Neural crest cell (in vitro differentiated cells): ENCODE measurements at regions not wholly inside any gene's neighbourhood (a gene's known extent, or its start where the extent isn't known, plus 50 kb on each side); places are given as distances from the start of the nearest gene placed in this dataset.

ENCODE experiments used
- DNase-seq: peaks from one replicate; pipeline ENCODE4 v3.0.0; 2021; ENCODE audit warnings: low read depth, mixed read lengths, low spot score
- H3K27ac Mint-ChIP-seq: one replicate; pipeline ENCODE4 v1.8.0; 2021; ENCODE audit warnings: mild to moderate bottlenecking, mixed read lengths; ENCODE audit not compliant: unreplicated experiment
- H3K27me3 Mint-ChIP-seq: 2 replicates; pipeline ENCODE4 v1.8.0; 2021; ENCODE audit warnings: low read depth, mild to moderate bottlenecking, mixed read lengths
- H3K36me3 Mint-ChIP-seq: 2 replicates; pipeline ENCODE4 v1.8.0; 2021; ENCODE audit warnings: low read depth, mild to moderate bottlenecking, mixed read lengths
- H3K4me1 Mint-ChIP-seq: 2 replicates; pipeline ENCODE4 v1.8.0; 2021; ENCODE audit warnings: mixed read lengths
- H3K4me3 Mint-ChIP-seq: one replicate; pipeline ENCODE4 v1.8.0; 2021; ENCODE audit warnings: mild to moderate bottlenecking, mixed read lengths
- H3K9me3 Mint-ChIP-seq: 2 replicates; pipeline ENCODE4 v1.8.0; 2021; ENCODE audit warnings: mixed read lengths
- TF ChIP-seq, protein P1 (sequence below): fragments of 200-600 bp; sonication (generic); conservative IDR thresholded peaks from 2 replicates; pipeline ENCODE4 v1.5.0; 2021; ENCODE audit warnings: antibody characterized with exemption, mild to moderate bottlenecking

DNA sequence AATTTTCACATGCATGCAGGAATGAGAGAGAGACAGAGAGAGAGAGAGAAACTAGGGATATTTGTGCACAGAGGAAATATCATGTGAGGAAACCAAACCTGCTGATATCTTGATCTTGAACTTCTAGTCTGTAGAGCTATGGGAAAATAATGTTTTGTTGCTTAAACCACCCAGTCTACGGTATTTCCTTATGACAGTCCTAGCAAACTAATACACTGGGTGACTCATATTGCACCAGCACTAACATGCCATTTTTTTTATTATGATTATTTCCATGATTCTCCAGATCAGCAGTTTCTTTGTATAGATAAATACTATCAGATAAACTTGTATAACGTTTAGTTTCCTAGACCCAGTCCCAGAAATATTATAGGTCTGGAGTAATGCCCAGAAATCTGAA, 1259.0 kb downstream of the ZPLD1 start:
- TF ChIP-seq, protein P1, sequence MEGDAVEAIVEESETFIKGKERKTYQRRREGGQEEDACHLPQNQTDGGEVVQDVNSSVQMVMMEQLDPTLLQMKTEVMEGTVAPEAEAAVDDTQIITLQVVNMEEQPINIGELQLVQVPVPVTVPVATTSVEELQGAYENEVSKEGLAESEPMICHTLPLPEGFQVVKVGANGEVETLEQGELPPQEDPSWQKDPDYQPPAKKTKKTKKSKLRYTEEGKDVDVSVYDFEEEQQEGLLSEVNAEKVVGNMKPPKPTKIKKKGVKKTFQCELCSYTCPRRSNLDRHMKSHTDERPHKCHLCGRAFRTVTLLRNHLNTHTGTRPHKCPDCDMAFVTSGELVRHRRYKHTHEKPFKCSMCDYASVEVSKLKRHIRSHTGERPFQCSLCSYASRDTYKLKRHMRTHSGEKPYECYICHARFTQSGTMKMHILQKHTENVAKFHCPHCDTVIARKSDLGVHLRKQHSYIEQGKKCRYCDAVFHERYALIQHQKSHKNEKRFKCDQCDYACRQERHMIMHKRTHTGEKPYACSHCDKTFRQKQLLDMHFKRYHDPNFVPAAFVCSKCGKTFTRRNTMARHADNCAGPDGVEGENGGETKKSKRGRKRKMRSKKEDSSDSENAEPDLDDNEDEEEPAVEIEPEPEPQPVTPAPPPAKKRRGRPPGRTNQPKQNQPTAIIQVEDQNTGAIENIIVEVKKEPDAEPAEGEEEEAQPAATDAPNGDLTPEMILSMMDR, result no peak
- Mint-ChIP-seq H3K9me3 (peaks cover 16% of the 10 kb centered on the region), H3K4me1 (no peaks in the 10 kb centered on the region), H3K36me3 (no peaks in the 10 kb centered on the region), H3K4me3 (no peak overlapping the region), H3K27ac (no peak overlapping the region), H3K27me3 (no peaks in the 10 kb centered on the region)
- no peak for DNase-seq

DNA sequence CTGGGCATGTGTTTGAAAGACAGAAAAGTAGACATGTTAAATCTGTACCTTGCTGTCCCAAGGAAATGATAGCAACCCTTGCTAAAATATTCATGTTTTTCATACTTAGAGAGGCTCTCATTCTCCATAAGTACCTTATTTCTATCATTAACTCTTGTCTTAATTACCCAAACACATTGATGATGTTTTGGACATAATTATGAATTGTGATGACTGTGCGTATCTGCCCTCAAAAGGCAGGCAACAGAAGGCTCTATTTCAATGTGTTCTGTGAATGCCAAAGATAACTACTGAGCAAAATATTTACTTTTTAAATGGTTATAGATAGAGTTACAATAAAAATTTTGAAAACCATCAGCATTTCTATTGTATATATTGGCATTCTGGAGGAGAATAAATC, 1263.8 kb downstream of the ZPLD1 start:
- H3K4me3 Mint-ChIP-seq, result no peak overlapping the region
- DNase-seq, result no peak
- no peak overlapping the region for H3K27ac Mint-ChIP-seq
- H3K27me3 Mint-ChIP-seq, result no peaks in the 10 kb centered on the region
- H3K36me3 Mint-ChIP-seq, result no peaks in the 10 kb centered on the region
- no peaks in the 10 kb centered on the region for H3K4me1 Mint-ChIP-seq
- H3K9me3 Mint-ChIP-seq, result no peaks in the 10 kb centered on the region
- TF ChIP-seq, protein P1, result no peak

GRCh38 chr3:103699228-103699627, 1264.4 kb downstream of the ZPLD1 start:
- Mint-ChIP-seq H3K9me3 (no peaks in the 10 kb centered on the region), H3K4me1 (no peaks in the 10 kb centered on the region), H3K4me3 (no peak overlapping the region), H3K27ac (no peak overlapping the region), H3K36me3 (no peaks in the 10 kb centered on the region), H3K27me3 (no peaks in the 10 kb centered on the region)
- TF ChIP-seq, protein P1, result no peak
- no peak for DNase-seq

DNA sequence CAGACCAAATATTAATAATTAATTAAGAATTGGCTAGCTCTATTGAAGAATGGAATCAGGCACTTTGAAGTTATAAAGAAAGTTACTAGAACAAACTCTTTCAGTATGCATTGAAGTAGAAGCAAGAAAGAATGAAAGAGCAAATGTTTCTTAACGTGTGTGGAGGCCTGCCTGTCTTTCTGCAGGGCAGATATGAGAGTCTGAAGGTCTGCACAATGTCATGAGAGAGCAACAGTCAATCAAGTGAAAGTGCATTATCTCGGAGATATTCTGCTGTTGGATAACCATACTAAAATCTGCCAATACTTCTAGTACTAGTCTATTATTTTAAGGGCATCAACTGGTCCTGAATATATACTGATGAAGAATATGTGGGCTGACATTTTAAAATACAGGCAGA, 1270.8 kb downstream of the ZPLD1 start:
- Mint-ChIP-seq H3K9me3 (no peaks in the 10 kb centered on the region), H3K4me1 (no peaks in the 10 kb centered on the region), H3K27ac (no peak overlapping the region), H3K36me3 (no peaks in the 10 kb centered on the region), H3K4me3 (no peak overlapping the region), H3K27me3 (no peaks in the 10 kb centered on the region)
- TF ChIP-seq, protein P1, result no peak
- DNase-seq, result no peak

DNA sequence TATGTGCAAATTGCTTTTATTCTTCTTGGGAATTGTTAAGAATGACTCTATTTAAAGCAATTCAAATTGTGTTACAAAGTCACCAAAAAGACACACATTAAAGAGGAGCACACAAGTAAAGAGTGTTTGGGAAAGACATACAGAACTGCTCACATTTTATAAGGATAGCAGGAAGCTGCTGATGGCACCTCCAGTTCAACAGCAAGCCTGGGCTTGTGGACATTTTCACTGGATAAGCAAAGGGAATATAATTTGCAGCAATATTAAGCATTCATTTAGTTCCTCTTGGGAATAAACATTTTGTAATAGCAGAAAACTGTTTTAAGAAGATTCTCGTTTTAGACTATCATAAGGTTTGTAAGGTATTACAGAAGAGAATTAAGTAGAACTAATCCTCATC, 1271.9 kb downstream of the ZPLD1 start:
- no peak for DNase-seq
- Mint-ChIP-seq H3K4me3 (no peak overlapping the region), H3K27me3 (no peaks in the 10 kb centered on the region), H3K4me1 (no peaks in the 10 kb centered on the region), H3K9me3 (no peaks in the 10 kb centered on the region), H3K27ac (no peak overlapping the region), H3K36me3 (no peaks in the 10 kb centered on the region)
- TF ChIP-seq, protein P1, result no peak

DNA sequence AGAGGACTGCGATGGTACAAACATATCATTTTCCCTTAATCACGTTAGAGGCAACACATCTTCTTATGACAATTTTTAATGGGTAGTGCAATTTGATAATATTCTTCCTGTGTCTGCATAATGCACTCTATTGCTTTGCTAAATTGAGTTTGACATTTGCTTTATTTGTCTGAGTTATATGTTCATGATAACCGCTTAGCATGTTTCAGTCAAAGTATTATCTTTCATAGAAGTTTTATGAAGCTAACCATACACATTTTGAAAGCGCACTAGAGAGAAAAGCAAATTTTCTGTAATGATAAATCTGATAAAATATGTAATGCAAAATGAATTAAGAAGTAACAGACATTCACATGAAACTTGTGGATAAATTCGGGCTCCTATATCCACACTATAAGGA, 1276.9 kb downstream of the ZPLD1 start:
- TF ChIP-seq, protein P1, result no peak
- H3K27me3 Mint-ChIP-seq, result no peaks in the 10 kb centered on the region
- H3K27ac Mint-ChIP-seq, result no peak overlapping the region
- no peaks in the 10 kb centered on the region for H3K36me3 Mint-ChIP-seq
- H3K4me3 Mint-ChIP-seq, result no peak overlapping the region
- no peak for DNase-seq
- H3K4me1 Mint-ChIP-seq, result no peaks in the 10 kb centered on the region
- H3K9me3 Mint-ChIP-seq, result no peaks in the 10 kb centered on the region
